Ascending aorta (tissue), 2 donors: ENCODE measurements at regions not wholly inside any gene's neighbourhood (a gene's known extent, or its start where the extent isn't known, plus 50 kb on each side); places are given as distances from the start of the nearest gene placed in this dataset.

Experiments used
- DNase-seq, 2 donors: peaks; one replicate each; pipeline ENCODE4 v3.0.0-alpha.2; 2019; ENCODE audit warnings: low spot score in 2 of 2
- H3K27ac ChIP-seq, 2 donors: fragments of 200-600 bp; sonication (generic); one replicate each; pipeline ENCODE4 v1.5.1; 2016 to 2017; ENCODE audit warnings: mild to moderate bottlenecking in 1 of 2
- H3K27me3 ChIP-seq: fragments of 200-600 bp; sonication (generic); one replicate; pipeline ENCODE4 v1.5.1; 2017
- H3K36me3 ChIP-seq, 2 donors: fragments of 200-600 bp; sonication (generic); one replicate each; pipeline ENCODE4 v1.5.1; 2016
- H3K4me1 ChIP-seq, 2 donors: fragments of 200-600 bp; sonication (generic); one replicate each; pipeline ENCODE4 v1.5.1; 2016 to 2017; ENCODE audit warnings: mild to moderate bottlenecking in 1 of 2
- H3K4me3 ChIP-seq, 2 donors: fragments of 200-600 bp; sonication (generic); one replicate each; pipeline ENCODE4 v1.5.1; 2016 to 2017; ENCODE audit warnings: mild to moderate bottlenecking in 1 of 2
- H3K9me3 ChIP-seq, 2 donors: fragments of 200-600 bp; sonication (generic); one replicate each; pipeline ENCODE4 v1.5.1; 2016
- CTCF ChIP-seq, 3 experiments: fragments of 200-600 bp in 2 of 3; fragments of 450-650 bp in 1 of 3; sonication (generic) in 2 of 3; IDR thresholded peaks; one replicate each; pipeline ENCODE4 v1.5.1; 2016 to 2019; ENCODE audit warnings: antibody characterized with exemption in 3 of 3, mild to moderate bottlenecking in 1 of 3, moderate library complexity in 1 of 3
- intact Hi-C: fragments of 100-400 bp; cut with DNase I; formaldehyde crosslinking; loops from one replicate; pipeline ENCODE4 v1.15.1; 2023

- Histone ChIP-seq H3K4me1 (no peaks in the 10 kb centered on the region), H3K27ac (no peak overlapping the region), H3K27me3 (no peaks in the 10 kb centered on the region), H3K4me3 (no peak overlapping the region), H3K9me3 (no peaks in the 10 kb centered on the region), H3K36me3 (no peaks in the 10 kb centered on the region)
- intact Hi-C loops = no loop called here
- TF ChIP-seq CTCF (IDR thresholded peaks at IDR 0.05) = no peak
- DNase-seq = no peak
These were observed 408.2 kb downstream of the SMARCA1 start for GRCh38 chrX:129115104-129115503.

GRCh38 chrX:129111081-129111798 lies 412.1 kb downstream of the SMARCA1 start:
- no peak for DNase-seq
- Histone ChIP-seq H3K4me3 (no peak overlapping the region), H3K27ac (no peak overlapping the region), H3K36me3 (no peaks in the 10 kb centered on the region), H3K9me3 (no peaks in the 10 kb centered on the region), H3K27me3 (no peaks in the 10 kb centered on the region), H3K4me1 (no peaks in the 10 kb centered on the region)
- no peak for TF ChIP-seq CTCF (IDR thresholded peaks at IDR 0.05)
- intact Hi-C loops = no loop called here

- Histone ChIP-seq H3K4me3 (no peak overlapping the region), H3K36me3 (no peaks in the 10 kb centered on the region), H3K27ac (no peak overlapping the region), H3K9me3 (no peaks in the 10 kb centered on the region), H3K27me3 (no peaks in the 10 kb centered on the region), H3K4me1 (no peaks in the 10 kb centered on the region)
- DNase-seq = no peak
- intact Hi-C loops = no loop called here
- no peak for TF ChIP-seq CTCF (IDR thresholded peaks at IDR 0.05)
These were observed 414.4 kb downstream of the SMARCA1 start for GRCh38 chrX:129108936-129109335.

GRCh38 chrX:129099207-129099606 lies 424.1 kb downstream of the SMARCA1 start:
- no peaks in the 10 kb centered on the region for H3K36me3 ChIP-seq
- no peak for TF ChIP-seq CTCF (IDR thresholded peaks at IDR 0.05)
- H3K9me3 ChIP-seq = no peaks in the 10 kb centered on the region
- intact Hi-C loops = no loop called here
- DNase-seq = no peak
- H3K4me1 ChIP-seq = no peaks in the 10 kb centered on the region
- no peak overlapping the region for H3K4me3 ChIP-seq
- H3K27ac ChIP-seq = no peak overlapping the region
- H3K27me3 ChIP-seq = no peaks in the 10 kb centered on the region

GRCh38 chrX:129097668-129098067 lies 425.6 kb downstream of the SMARCA1 start:
- no peak for TF ChIP-seq CTCF (IDR thresholded peaks at IDR 0.05)
- Histone ChIP-seq H3K4me3 (no peak overlapping the region), H3K4me1 (no peaks in the 10 kb centered on the region), H3K36me3 (no peaks in the 10 kb centered on the region), H3K9me3 (no peaks in the 10 kb centered on the region), H3K27ac (no peak overlapping the region), H3K27me3 (no peaks in the 10 kb centered on the region)
- intact Hi-C loops = no loop called here
- no peak for DNase-seq

- H3K36me3 ChIP-seq = no peaks in the 10 kb centered on the region
These were observed 429.6 kb downstream of the SMARCA1 start for GRCh38 chrX:129093706-129094105.

More at GRCh38 chrX:129093706-129094105, 429.6 kb downstream of the SMARCA1 start:
- DNase-seq = no peak
- Histone ChIP-seq H3K4me1 (no peaks in the 10 kb centered on the region), H3K27ac (no peak overlapping the region), H3K9me3 (no peaks in the 10 kb centered on the region), H3K27me3 (no peaks in the 10 kb centered on the region), H3K4me3 (no peak overlapping the region)
- intact Hi-C loops = no loop called here
- TF ChIP-seq CTCF (IDR thresholded peaks at IDR 0.05) = no peak
